ENCODE measurements at regions not wholly inside any gene's neighbourhood (a gene's known extent, or its start where the extent isn't known, plus 50 kb on each side); places are given as distances from the start of the nearest gene placed in this dataset.

GRCh38 chr14:25113394-25113793 is 63.4 kb upstream of the STXBP6 start:
- Histone ChIP-seq H3K4me1 (ENCODE audit: insufficient read depth, low read length) (peaks cover 31% of the 10 kb centered on the region), H3K4me3 (ENCODE audit: insufficient read depth, low read length) (no peak overlapping the region), H3K4me2 (ENCODE audit: insufficient read depth, low read length) (no peak overlapping the region), H3K27ac (ENCODE audit: low read depth, low read length) (no peak overlapping the region), H4K20me1 (ENCODE audit: insufficient read depth, low read length) (no peaks in the 10 kb centered on the region), H2AFZ (ENCODE audit: low read length) (no peak overlapping the region), H3K27me3 (ENCODE audit: insufficient read depth, low read length) (no peaks in the 10 kb centered on the region), H3K36me3 (ENCODE audit: insufficient read depth, low read length) (no peaks in the 10 kb centered on the region), H3K9me3 (ENCODE audit: low read depth, low read length) (no peaks in the 10 kb centered on the region), H3K79me2 (ENCODE audit: insufficient read depth, low read length) (no peaks in the 10 kb centered on the region)
- no peak for TF ChIP-seq CTCF (IDR thresholded peaks at IDR 0.05; ENCODE audit: extremely low read depth, low read depth, low read length)
- DNase-seq (ENCODE audit: insufficient read length, low spot score, missing footprints) = no peak

DNA sequence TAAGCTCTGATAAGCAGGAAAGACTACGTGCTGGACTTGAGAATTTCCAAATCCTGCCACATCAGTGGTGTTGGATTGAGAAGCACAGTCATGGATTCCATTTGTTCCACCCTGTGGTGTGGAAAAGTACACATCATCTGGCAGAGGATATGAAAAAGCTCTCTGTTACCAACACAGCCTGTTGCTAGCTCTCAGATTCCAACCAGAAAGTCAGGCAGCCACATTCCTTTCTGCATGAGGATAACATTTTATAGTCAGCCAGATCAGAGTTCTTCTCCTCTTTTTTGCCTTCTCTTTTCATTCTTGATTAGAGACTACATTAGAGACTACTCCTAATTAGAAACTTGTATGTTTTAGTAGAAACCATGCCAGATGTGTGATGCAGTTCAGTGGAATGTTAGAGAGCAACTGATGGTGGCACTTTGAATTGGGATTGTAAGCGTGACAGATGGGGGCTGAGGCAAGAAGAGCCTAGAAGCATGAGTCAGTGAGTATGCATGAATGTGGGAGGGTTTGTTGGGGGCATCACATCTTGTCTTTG is 61.2 kb upstream of the STXBP6 start:
- no peaks in the 10 kb centered on the region for H3K9me3 ChIP-seq (ENCODE audit: low read depth, low read length)
- no peak for TF ChIP-seq CTCF (IDR thresholded peaks at IDR 0.05; ENCODE audit: extremely low read depth, low read depth, low read length)
- H3K36me3 ChIP-seq (ENCODE audit: insufficient read depth, low read length) = no peaks in the 10 kb centered on the region
- peaks cover 31% of the 10 kb centered on the region for H3K4me1 ChIP-seq (ENCODE audit: insufficient read depth, low read length)
- peak; percentile 78 for DNase-seq (ENCODE audit: insufficient read length, low spot score, missing footprints)
- peak overlapping the region; percentile 95 for H3K27ac ChIP-seq (ENCODE audit: low read depth, low read length)
- H2AFZ ChIP-seq (ENCODE audit: low read length) = peak overlapping the region; percentile 50
- no peaks in the 10 kb centered on the region for H3K79me2 ChIP-seq (ENCODE audit: insufficient read depth, low read length)
- H3K4me3 ChIP-seq (ENCODE audit: insufficient read depth, low read length) = no peak overlapping the region
- H3K27me3 ChIP-seq (ENCODE audit: insufficient read depth, low read length) = no peaks in the 10 kb centered on the region
- peak overlapping the region; percentile 71 for H3K4me2 ChIP-seq (ENCODE audit: insufficient read depth, low read length)
- no peaks in the 10 kb centered on the region for H4K20me1 ChIP-seq (ENCODE audit: insufficient read depth, low read length)

GRCh38 chr14:25110106-25110505 is 60.2 kb upstream of the STXBP6 start:
- Histone ChIP-seq H3K27ac (ENCODE audit: low read depth, low read length) (peak overlapping the region; percentile 95), H3K27me3 (ENCODE audit: insufficient read depth, low read length) (no peaks in the 10 kb centered on the region), H3K9me3 (ENCODE audit: low read depth, low read length) (no peaks in the 10 kb centered on the region), H3K4me3 (ENCODE audit: insufficient read depth, low read length) (no peak overlapping the region), H3K4me1 (ENCODE audit: insufficient read depth, low read length) (peaks cover 31% of the 10 kb centered on the region), H2AFZ (ENCODE audit: low read length) (peak overlapping the region; percentile 40), H3K4me2 (ENCODE audit: insufficient read depth, low read length) (no peak overlapping the region), H3K79me2 (ENCODE audit: insufficient read depth, low read length) (no peaks in the 10 kb centered on the region), H3K36me3 (ENCODE audit: insufficient read depth, low read length) (no peaks in the 10 kb centered on the region), H4K20me1 (ENCODE audit: insufficient read depth, low read length) (no peaks in the 10 kb centered on the region)
- no peak for DNase-seq (ENCODE audit: insufficient read length, low spot score, missing footprints)
- no peak for TF ChIP-seq CTCF (IDR thresholded peaks at IDR 0.05; ENCODE audit: extremely low read depth, low read depth, low read length)

DNA sequence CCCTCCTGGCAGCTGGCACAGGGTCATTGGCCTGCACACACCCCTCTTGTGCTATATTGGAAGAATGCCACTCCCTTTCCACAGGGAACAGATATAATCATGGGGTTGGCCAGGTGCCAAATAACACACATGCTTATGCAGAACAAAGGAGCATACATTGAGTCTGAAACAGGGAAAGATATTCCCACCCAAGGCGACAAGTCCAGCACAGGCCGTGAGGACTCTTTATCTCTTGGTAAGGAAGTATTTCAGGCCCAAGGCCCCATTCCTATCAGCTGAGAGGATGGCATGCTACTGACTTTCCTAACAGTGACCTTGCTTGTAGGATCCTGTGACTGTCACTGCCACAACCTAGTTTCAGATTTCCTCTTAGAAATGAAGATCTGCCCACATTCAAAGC is 59.0 kb upstream of the STXBP6 start:
- Histone ChIP-seq H3K9me3 (ENCODE audit: low read depth, low read length) (no peaks in the 10 kb centered on the region), H4K20me1 (ENCODE audit: insufficient read depth, low read length) (no peaks in the 10 kb centered on the region), H3K4me2 (ENCODE audit: insufficient read depth, low read length) (no peak overlapping the region), H2AFZ (ENCODE audit: low read length) (no peak overlapping the region), H3K27me3 (ENCODE audit: insufficient read depth, low read length) (no peaks in the 10 kb centered on the region), H3K79me2 (ENCODE audit: insufficient read depth, low read length) (no peaks in the 10 kb centered on the region), H3K4me3 (ENCODE audit: insufficient read depth, low read length) (no peak overlapping the region), H3K4me1 (ENCODE audit: insufficient read depth, low read length) (peaks cover 31% of the 10 kb centered on the region), H3K36me3 (ENCODE audit: insufficient read depth, low read length) (no peaks in the 10 kb centered on the region), H3K27ac (ENCODE audit: low read depth, low read length) (peak overlapping the region; percentile 95)
- DNase-seq (ENCODE audit: insufficient read length, low spot score, missing footprints) = no peak
- no peak for TF ChIP-seq CTCF (IDR thresholded peaks at IDR 0.05; ENCODE audit: extremely low read depth, low read depth, low read length)

Data from osteoblast (primary cell).